ENCODE measurements at regions not wholly inside any gene's neighbourhood (a gene's known extent, or its start where the extent isn't known, plus 50 kb on each side); places are given as distances from the start of the nearest gene placed in this dataset.
"Not testable (repeated sequence)": the region's sequence is repeated elsewhere in the genome, so short reads cannot be mapped to it uniquely, and the experiment has no call there.

GRCh38 chr5:84869675-84870074 is 485.0 kb upstream of the EDIL3 start:
- no peak overlapping the region for H3K27ac ChIP-seq
- H3K27me3 ChIP-seq = no peaks in the 10 kb centered on the region
- no peaks in the 10 kb centered on the region for H3K9me3 ChIP-seq
- no peaks in the 10 kb centered on the region for H3K36me3 ChIP-seq
- no peak overlapping the region for H3K4me3 ChIP-seq
- H3K4me1 ChIP-seq = no peaks in the 10 kb centered on the region
- no peak for TF ChIP-seq POLR2A (IDR thresholded peaks at IDR 0.05)
- no peak for TF ChIP-seq CTCF (IDR thresholded peaks at IDR 0.05)
- no peak for TF ChIP-seq POLR2AphosphoS5 (IDR thresholded peaks at IDR 0.05; ENCODE audit: insufficient read depth in 1 of 2, low read depth in 1 of 2)
- no peak for DNase-seq (ENCODE audit: extremely low spot score in 2 of 2)
- intact Hi-C loops (cut with DNase I) = no loop called here

- H3K4me1 ChIP-seq; H3K27ac ChIP-seq; H3K9me3 ChIP-seq; DNase-seq (ENCODE audit: extremely low spot score in 2 of 2); intact Hi-C loops (cut with DNase I); H3K27me3 ChIP-seq; H3K4me3 ChIP-seq; H3K36me3 ChIP-seq: not testable (repeated sequence)
Observed at GRCh38 chr5:84863936-84864335, 479.3 kb upstream of the EDIL3 start.

GRCh38 chr5:84863020-84863419 is 478.3 kb upstream of the EDIL3 start:
- no peak for DNase-seq (ENCODE audit: extremely low spot score in 2 of 2)
- intact Hi-C loops (cut with DNase I) = no loop called here

GRCh38 chr5:84862132-84862531 is 477.5 kb upstream of the EDIL3 start:
- DNase-seq (ENCODE audit: extremely low spot score in 2 of 2) = no peak
- Histone ChIP-seq H3K4me1 (no peaks in the 10 kb centered on the region), H3K36me3 (no peaks in the 10 kb centered on the region), H3K9me3 (no peaks in the 10 kb centered on the region), H3K27me3 (no peaks in the 10 kb centered on the region), H3K4me3 (no peak overlapping the region), H3K27ac (no peak overlapping the region)
- TF ChIP-seq POLR2A (IDR thresholded peaks at IDR 0.05) = no peak
- no peak for TF ChIP-seq CTCF (IDR thresholded peaks at IDR 0.05)
- no peak for TF ChIP-seq POLR2AphosphoS5 (IDR thresholded peaks at IDR 0.05; ENCODE audit: insufficient read depth in 1 of 2, low read depth in 1 of 2)
- intact Hi-C loops (cut with DNase I) = no loop called here

More at GRCh38 chr5:84863020-84863419, 478.3 kb upstream of the EDIL3 start:
- Histone ChIP-seq H3K27ac (no peak overlapping the region), H3K27me3 (no peaks in the 10 kb centered on the region), H3K9me3 (no peaks in the 10 kb centered on the region), H3K36me3 (no peaks in the 10 kb centered on the region), H3K4me1 (no peaks in the 10 kb centered on the region), H3K4me3 (no peak overlapping the region)
- TF ChIP-seq POLR2AphosphoS5 (IDR thresholded peaks at IDR 0.05; ENCODE audit: insufficient read depth in 1 of 2, low read depth in 1 of 2) (no peak), CTCF (IDR thresholded peaks at IDR 0.05) (no peak), POLR2A (IDR thresholded peaks at IDR 0.05) (no peak)

- Histone ChIP-seq H3K27me3 (no peaks in the 10 kb centered on the region), H3K9me3 (no peaks in the 10 kb centered on the region), H3K4me1 (no peaks in the 10 kb centered on the region), H3K36me3 (no peaks in the 10 kb centered on the region), H3K27ac (no peak overlapping the region), H3K4me3 (no peak overlapping the region)
- TF ChIP-seq POLR2AphosphoS5 (IDR thresholded peaks at IDR 0.05; ENCODE audit: insufficient read depth in 1 of 2, low read depth in 1 of 2) (no peak), POLR2A (IDR thresholded peaks at IDR 0.05) (no peak)
- intact Hi-C loops (cut with DNase I) = no loop called here
- no peak for DNase-seq (ENCODE audit: extremely low spot score in 2 of 2)
Observed at GRCh38 chr5:84861306-84861705, 476.6 kb upstream of the EDIL3 start.

- Histone ChIP-seq H3K4me1 (no peaks in the 10 kb centered on the region), H3K27me3 (no peaks in the 10 kb centered on the region), H3K27ac (no peak overlapping the region), H3K4me3 (no peak overlapping the region), H3K36me3 (no peaks in the 10 kb centered on the region), H3K9me3 (no peaks in the 10 kb centered on the region)
- DNase-seq (ENCODE audit: extremely low spot score in 2 of 2) = no peak
- intact Hi-C loops (cut with DNase I) = loop anchor here (10.0 kb wide), 1 partner anchor 1194 kb away; no protein-coding TSS in a partner anchor
- no peak for TF ChIP-seq POLR2AphosphoS5 (IDR thresholded peaks at IDR 0.05; ENCODE audit: insufficient read depth in 1 of 2, low read depth in 1 of 2)
Observed at GRCh38 chr5:84859056-84859455, 474.4 kb upstream of the EDIL3 start.

- TF ChIP-seq POLR2AphosphoS5 (IDR thresholded peaks at IDR 0.05; ENCODE audit: insufficient read depth in 1 of 2, low read depth in 1 of 2) (no peak), POLR2A (IDR thresholded peaks at IDR 0.05) (no peak), CTCF (IDR thresholded peaks at IDR 0.05) (no peak)
- no peaks in the 10 kb centered on the region for H3K27me3 ChIP-seq
- H3K4me1 ChIP-seq = no peaks in the 10 kb centered on the region
- no peak overlapping the region for H3K4me3 ChIP-seq
- no peaks in the 10 kb centered on the region for H3K36me3 ChIP-seq
- no peak for DNase-seq (ENCODE audit: extremely low spot score in 2 of 2)
- intact Hi-C loops (cut with DNase I) = no loop called here
- no peaks in the 10 kb centered on the region for H3K9me3 ChIP-seq
- no peak overlapping the region for H3K27ac ChIP-seq
Observed at GRCh38 chr5:84831701-84832100, 447.0 kb upstream of the EDIL3 start.
